Activated naive CD4-positive, alpha-beta T cell treated with Interleukin-2 at 50 U/mL for 16 hours (primary cell): ENCODE measurements at regions not wholly inside any gene's neighbourhood (a gene's known extent, or its start where the extent isn't known, plus 50 kb on each side); places are given as distances from the start of the nearest gene placed in this dataset.
"Not testable (repeated sequence)": the region's sequence is repeated elsewhere in the genome, so short reads cannot be mapped to it uniquely, and the experiment has no call there.

Source experiments
- DNase-seq: peaks from one replicate; pipeline ENCODE4 v3.0.0-alpha.2; 2020

GRCh38 chr4:159856451-159856850 lies 753.6 kb downstream of the RAPGEF2 start:
- no peak for DNase-seq

DNA sequence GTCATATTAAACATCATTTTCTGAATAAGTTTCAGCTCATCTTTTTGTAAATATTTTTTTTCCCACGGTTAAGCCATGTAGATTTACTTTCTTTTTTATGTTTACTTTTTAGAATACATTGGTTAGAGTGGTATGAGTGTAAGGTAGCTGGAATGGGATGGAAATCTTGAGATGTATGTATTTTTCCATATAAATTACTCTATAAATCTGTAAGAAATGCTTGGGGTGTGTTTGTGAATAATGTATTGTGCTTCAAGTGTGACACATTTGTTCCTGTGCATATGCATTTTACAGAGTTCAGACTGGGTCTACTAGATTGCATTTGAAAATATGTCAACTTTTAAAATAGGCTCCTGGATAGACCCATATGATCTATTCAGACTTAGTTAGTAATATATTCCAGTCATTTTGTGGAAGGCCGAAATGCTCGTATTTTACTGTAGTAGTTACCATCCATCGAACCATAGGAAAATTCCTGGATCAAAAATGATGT lies 756.8 kb downstream of the RAPGEF2 start:
- DNase-seq: no peak

DNA sequence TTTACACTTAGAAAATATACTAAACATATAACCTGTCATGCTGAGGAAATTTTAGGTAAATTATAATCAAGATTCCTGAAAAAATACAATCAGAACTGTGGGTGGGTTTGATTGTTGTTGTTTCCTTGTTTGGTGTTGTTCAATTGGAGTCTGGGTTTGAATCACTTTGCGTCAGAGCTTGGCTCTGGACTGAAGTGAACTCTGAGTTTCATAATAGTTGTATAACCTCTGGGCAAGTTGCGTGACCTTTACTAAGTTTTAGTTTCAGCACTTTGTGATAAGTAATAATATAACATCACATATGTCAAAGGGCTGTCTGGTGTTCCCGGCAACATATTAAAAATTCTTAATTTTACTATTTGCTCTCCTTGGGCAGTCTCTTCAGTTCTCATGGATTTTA lies 758.1 kb downstream of the RAPGEF2 start:
- DNase-seq: no peak

DNA sequence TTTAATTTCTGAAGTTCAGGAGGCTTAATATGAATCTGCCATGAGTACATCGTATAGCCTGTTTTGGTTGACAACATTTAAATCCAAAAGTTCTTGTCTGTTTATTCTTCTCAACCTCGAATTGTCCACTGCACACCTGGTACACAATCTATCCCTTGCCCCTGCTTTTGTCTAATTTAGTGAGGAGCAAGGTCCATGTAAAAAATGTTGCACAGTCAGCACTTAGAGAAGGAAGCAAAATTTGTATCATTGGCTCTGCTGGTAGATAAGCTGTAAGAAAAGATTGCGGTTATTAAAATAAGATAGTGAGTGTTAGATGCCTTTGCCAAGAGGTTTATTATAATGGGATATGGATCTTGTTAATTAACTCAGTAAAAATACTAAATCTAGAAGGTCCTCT lies 761.5 kb downstream of the RAPGEF2 start:
- no peak for DNase-seq

DNA sequence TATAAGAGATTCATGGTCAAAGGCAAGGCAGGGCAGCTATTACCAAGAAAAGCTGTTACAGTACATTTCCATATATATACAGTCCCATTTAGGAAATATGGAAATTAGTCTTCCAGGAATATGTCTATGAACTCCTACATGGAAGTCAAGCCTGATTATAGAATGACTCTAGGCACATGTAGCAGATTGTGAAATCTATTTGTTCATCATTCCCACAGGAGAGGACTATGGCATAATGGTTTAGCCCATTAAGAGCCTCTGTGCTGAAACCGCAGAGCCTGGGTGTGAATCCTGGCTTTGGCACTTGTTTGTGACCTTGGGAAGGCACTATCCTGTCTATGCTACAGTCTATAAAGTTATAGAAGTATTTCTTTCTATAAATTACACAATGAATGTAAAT lies 764.8 kb downstream of the RAPGEF2 start:
- no peak for DNase-seq

DNA sequence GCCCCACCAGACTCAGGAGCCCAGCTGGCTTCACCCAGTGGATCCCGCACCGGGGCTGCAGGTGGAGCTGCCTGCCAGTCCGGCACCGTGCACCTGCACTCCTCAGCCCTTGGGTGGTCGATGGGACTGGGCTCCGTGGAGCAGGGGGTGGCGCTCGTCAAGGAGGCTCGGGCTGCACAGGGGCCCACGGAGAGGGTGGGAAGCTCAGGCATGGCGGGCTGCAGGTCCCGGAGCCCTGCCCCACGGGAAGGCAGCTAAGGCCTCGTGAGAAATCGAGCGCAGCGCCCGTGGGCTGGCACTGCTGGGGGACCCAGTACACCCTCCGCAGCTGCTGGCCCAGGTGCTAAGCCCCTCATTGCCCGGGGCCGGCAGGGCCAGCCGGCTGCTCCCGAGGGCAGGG lies 766.1 kb downstream of the RAPGEF2 start:
- not testable (repeated sequence) for DNase-seq

- no peak for DNase-seq
Measured at GRCh38 chr4:159871141-159871540, 768.3 kb downstream of the RAPGEF2 start.

- DNase-seq: no peak
Measured at GRCh38 chr4:159881158-159881557, 778.3 kb downstream of the RAPGEF2 start.

DNA sequence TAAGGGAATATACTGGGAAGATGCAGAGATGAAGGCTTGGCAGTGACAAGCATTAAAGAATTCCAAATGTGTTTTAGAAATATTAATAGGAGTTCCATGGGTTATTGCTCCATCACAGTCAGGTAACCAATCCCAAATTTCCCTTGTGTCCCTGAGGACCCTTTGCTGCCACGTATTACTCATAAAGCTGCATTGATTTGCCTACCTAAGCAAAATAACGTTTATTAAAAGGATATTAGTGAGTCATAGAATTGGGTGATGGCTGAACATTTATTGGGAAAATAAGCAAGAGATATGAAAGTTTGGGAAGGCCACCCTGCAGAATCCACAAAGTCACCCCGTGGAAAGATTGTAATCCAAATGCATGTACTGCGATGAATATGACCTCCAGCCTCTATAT lies 782.1 kb downstream of the RAPGEF2 start:
- DNase-seq: no peak

- no peak for DNase-seq
Measured at GRCh38 chr4:159899596-159899995, 796.7 kb downstream of the RAPGEF2 start.

DNA sequence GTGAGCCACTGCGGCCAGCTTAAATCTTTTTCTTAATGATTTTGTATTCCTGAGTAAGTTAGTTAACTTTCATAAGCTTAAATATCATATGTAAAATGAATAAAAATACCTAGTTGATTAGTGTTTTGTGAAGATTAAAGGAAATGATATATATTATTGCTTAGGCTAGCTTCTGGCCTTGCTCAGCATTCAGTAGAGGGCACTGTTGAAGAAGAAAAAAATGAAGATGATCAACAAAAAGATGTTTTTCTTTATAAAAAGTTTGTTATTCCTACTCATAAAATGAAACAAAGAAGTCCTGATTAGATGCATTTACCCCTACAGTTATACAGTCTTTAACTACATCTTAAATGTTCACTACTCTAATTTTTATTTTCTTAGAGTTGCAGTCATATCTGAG lies 797.7 kb downstream of the RAPGEF2 start:
- DNase-seq: no peak

DNA sequence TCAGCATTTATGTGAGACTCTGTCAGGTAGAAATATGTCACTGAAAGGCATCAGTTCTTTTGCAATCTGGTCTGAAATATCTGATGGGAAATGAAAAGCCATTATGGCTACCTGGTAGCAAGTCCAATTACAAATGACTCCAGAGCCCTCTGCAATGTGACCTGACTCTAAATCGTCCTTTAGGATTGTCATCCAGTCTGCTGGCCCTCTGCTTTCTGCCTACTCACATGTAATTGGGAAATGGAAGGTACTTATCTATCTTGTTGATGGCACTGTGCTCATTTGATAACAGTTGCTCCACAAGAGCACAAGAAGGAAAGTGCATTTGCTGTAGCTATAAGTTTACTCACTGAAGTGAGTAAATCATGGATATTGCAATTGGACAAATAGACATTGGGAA lies 799.8 kb downstream of the RAPGEF2 start:
- DNase-seq: no peak

DNA sequence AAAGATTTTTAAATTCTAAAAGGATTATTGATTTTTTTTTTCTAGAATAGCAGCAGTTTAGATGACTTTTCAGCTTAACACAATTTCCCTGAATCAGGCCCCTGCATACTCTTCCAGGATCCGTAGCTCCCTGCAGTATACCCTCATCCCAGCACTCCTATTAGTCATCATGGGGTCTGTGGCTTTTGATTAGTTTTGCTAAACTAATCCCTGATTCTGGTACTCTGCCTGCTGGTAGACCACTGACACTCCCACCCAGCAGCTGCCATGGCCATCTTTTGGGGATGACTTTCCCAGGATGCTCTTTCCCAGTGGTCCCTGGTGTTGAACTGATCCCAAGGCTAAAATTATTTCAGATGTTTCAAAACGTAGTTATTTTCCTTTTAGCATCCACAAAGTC lies 802.0 kb downstream of the RAPGEF2 start:
- no peak for DNase-seq

DNA sequence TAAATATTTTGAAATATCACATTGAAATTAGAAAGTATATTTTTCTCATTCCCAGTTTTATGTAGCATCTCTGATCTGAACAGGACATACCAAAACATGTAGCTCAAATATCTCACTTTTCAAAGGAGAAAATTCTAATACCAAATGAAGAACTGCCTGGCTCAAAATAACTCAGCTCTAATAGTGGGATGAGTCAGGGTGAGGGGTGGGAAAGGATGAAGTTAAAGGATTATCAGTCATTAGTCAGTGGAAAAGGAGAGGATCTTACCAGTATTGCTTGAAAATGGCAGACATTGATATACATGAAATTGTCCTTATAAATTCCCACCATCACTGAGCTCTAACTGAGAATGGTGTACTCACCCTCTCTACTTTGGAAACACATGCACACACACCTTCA lies 803.2 kb downstream of the RAPGEF2 start:
- DNase-seq: no peak

DNA sequence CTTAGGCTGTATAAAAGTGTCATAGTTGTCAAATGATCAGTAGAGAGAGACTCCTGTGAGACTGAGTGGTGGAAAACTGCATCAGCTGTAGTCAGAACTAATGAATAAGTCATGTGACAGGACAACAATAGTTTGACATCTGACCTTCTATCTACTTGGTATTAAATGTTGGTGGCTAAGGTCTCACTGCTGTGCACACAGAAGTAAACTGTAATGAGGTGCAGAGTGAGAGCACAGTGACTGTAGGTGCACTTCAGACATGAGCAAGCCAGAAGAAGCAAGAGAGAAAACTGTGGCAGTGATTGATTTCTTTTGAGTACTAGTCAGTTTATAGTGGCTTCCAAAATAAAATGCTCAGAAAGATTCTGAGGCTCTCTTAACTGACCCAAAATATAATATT lies 803.6 kb downstream of the RAPGEF2 start:
- DNase-seq: no peak

- DNase-seq: no peak
Measured at GRCh38 chr4:159910721-159911120, 807.8 kb downstream of the RAPGEF2 start.

- no peak for DNase-seq
Measured at GRCh38 chr4:159922119-159922518, 819.2 kb downstream of the RAPGEF2 start.

DNA sequence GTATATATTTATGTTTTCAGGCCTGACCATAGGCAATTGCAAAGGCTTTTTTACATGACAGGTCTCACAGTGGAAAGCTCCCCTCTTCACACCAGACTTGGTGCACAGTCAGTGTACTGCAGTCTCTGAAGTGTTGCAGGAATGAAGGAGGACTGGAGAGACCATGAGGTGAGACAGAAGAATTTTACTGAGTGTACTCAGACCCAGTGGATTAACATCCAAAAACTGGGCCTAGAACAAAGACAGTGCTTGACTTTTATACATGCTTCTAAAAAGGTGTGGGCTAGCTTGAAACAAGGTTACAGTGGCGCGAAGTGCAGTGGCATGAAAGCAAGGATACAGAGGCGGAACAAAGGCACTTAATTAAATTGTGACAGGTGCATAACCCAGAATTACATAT lies 822.9 kb downstream of the RAPGEF2 start:
- DNase-seq: no peak

DNA sequence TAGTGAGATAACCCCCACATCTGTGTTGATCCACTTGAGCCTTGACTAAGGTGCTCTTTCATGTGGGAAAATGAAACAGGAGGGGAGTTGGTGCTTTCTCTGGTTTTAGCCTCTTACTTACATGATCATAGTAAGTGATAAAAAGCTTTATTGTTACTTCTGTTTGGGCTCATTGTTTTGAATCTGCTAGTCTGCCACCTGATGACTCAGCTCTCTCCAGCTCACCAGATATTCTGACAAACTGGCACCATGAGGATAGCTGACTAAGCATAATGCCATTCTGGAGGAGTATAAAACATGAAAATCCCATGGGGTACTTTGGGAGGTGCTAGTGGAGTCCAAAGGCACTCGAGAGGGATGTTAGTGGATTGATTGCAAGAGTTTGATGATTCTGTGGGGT lies 824.0 kb downstream of the RAPGEF2 start:
- DNase-seq: no peak

- no peak for DNase-seq
Measured at GRCh38 chr4:159927781-159928180, 824.9 kb downstream of the RAPGEF2 start.

DNA sequence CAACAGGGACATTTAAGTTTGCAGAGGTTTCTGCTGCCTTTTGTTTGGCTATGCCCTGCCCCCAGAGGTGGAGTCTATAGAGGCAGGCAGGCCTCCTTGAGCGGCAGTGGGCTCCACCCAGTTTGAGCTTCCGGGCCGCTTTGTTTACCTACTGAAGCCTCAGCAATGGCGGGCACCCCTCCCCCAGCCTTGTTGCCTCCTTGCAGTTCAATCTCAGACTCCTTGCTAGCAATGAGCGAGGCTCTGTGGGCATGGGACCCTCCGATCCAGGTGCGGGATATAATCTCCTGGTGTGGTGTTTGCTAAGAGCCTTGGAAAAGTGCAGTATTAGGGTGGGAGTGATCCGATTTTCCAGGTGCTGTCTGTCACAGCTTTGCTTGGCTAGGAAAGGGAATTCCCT lies 831.7 kb downstream of the RAPGEF2 start:
- not testable (repeated sequence) for DNase-seq

GRCh38 chr4:159937595-159937994 lies 834.7 kb downstream of the RAPGEF2 start:
- no peak for DNase-seq

- DNase-seq: not testable (repeated sequence)
Measured at GRCh38 chr4:159939681-159940080, 836.8 kb downstream of the RAPGEF2 start.

DNA sequence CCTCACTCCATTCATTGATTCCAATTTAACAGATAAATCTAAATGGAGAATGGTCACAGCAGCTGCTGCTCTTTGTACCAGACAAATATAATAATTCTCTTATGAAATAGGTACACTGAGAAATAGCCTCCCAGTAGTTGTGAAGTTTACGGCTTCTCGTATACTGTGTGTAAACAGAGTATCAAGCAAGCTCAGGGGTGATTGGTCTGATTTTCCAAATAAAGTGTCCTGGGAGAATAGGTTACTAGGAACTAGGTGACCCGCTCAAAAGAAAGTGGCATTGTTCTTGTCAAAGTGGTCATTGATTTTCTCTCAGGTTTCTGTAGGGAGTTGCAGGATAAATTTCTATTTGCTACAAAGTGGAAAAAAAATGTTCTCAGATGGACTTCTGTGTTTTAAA lies 838.2 kb downstream of the RAPGEF2 start:
- no peak for DNase-seq

GRCh38 chr4:159944477-159944876 lies 841.6 kb downstream of the RAPGEF2 start:
- no peak for DNase-seq
